IPS DF 6.9 (cell line): ENCODE measurements at regions not wholly inside any gene's neighbourhood (a gene's known extent, or its start where the extent isn't known, plus 50 kb on each side); places are given as distances from the start of the nearest gene placed in this dataset.
"Not testable (repeated sequence)": the region's sequence is repeated elsewhere in the genome, so short reads cannot be mapped to it uniquely, and the experiment has no call there.

ENCODE experiments used
- DNase-seq: peaks from one replicate; pipeline ENCODE4 v3.0.0-alpha.2; 2013; ENCODE audit warnings: low read depth, low spot score
- H3K27ac ChIP-seq: one replicate; pipeline ENCODE4 v1.5.1; 2013; ENCODE audit warnings: low read length, control low read depth
- H3K27me3 ChIP-seq: 2 replicates; pipeline ENCODE4 v1.6.1; 2013; ENCODE audit warnings: mild to moderate bottlenecking, low read length; ENCODE audit not compliant: control insufficient read depth, insufficient read depth
- H3K36me3 ChIP-seq: 2 replicates; pipeline ENCODE4 v1.6.1; 2013; ENCODE audit warnings: low read length; ENCODE audit not compliant: control insufficient read depth, insufficient read depth
- H3K4me1 ChIP-seq: 2 replicates; pipeline ENCODE4 v1.6.1; 2013; ENCODE audit warnings: low read length; ENCODE audit not compliant: control insufficient read depth, insufficient read depth
- H3K4me3 ChIP-seq: 2 replicates; pipeline ENCODE4 v1.5.1; 2013; ENCODE audit warnings: mild to moderate bottlenecking, low read length
- H3K9me3 ChIP-seq: 2 replicates; pipeline ENCODE4 v1.6.1; 2013; ENCODE audit warnings: low read length, inconsistent platforms; ENCODE audit not compliant: control insufficient read depth, insufficient read depth
- WGBS: extraction: QIAGEN DNeasy Blood & Tissue Kit; methylation state at CpG from one replicate; pipeline ENCODE4 v1.1.7; 2013; ENCODE audit warnings: mixed read lengths, missing lambda C conversion rate; ENCODE audit not compliant: insufficient read length, insufficient coverage; 5-methylcytosine and 5-hydroxymethylcytosine counted together

GRCh38 chr11:90447618-90448017 is 224.8 kb upstream of the CHORDC1 start:
- no peaks in the 10 kb centered on the region for H3K4me1 ChIP-seq
- no peak overlapping the region for H3K27ac ChIP-seq
- H3K27me3 ChIP-seq: no peaks in the 10 kb centered on the region
- WGBS: no CpG with 5 or more reads among the region's 5 CpGs
- no peaks in the 10 kb centered on the region for H3K36me3 ChIP-seq
- no peak overlapping the region for H3K4me3 ChIP-seq
- no peaks in the 10 kb centered on the region for H3K9me3 ChIP-seq
- DNase-seq: no peak

DNA sequence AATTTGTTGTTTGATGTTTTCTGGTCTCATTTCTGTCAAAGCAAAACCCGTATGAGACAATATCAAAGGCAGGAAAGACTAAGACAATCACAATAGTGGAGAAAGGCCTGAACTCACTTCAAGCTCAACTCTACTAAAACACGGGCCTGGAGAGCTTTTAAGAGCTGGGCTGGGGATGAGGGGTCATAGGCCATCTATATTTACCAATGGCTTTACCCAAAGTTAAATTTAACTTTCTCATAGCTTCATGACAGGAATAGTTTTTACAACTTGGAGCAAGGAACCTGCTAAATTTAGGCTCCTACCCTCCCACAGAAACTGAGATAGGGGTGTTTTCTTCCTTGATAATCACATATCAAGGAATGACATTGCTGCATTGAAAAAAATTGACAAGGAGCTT is 223.4 kb upstream of the CHORDC1 start:
- Histone ChIP-seq H3K9me3 (no peaks in the 10 kb centered on the region), H3K36me3 (no peaks in the 10 kb centered on the region), H3K27me3 (no peaks in the 10 kb centered on the region), H3K4me3 (no peak overlapping the region), H3K4me1 (no peaks in the 10 kb centered on the region), H3K27ac (no peak overlapping the region)
- no peak for DNase-seq
- WGBS: no CpG with 5 or more reads among the region's 2 CpGs

DNA sequence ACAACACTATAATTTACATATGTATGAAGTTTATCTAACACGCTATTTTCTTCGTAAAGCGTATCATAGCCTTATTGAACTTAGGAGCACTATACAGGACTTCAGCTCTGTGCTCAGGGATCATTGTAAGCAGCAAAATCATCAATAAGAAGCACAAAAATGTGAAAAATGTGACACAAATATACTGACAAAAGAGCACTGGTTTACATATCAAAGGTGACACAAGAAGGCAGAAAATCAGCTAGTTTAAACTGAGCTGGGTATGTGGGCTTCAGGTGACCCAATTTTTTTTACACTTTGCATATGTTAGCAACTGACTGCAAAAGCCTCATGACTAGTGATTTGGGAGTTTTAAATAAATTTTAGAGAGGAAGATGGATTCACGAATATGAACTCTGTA is 215.2 kb upstream of the CHORDC1 start:
- H3K9me3 ChIP-seq: no peaks in the 10 kb centered on the region
- H3K4me3 ChIP-seq: no peak overlapping the region
- H3K4me1 ChIP-seq: peaks cover 2% of the 10 kb centered on the region; the same call in 1 of the 2 replicates
- H3K36me3 ChIP-seq: no peaks in the 10 kb centered on the region
- no CpG with 5 or more reads among the region's 4 CpGs for WGBS
- no peak for DNase-seq
- no peak overlapping the region for H3K27ac ChIP-seq
- H3K27me3 ChIP-seq: no peaks in the 10 kb centered on the region

DNA sequence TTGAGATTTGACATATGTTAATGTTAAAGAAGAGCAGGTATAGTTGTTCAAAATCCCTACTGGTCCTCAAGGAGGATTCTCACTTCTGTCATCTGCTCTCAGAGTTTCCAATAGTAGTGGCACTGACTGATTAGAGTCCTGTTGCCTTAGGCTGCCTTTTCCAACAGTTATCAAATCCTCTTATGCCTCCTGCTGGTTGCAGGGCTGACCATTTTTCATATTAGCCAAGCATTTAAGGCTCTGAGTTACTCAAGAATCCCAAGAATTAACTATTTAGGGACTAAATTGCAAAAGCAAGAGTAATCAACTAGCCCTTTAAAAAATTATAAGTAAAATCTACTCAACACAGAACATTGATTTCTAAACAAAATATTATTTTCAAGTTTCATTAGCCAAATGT is 212.0 kb upstream of the CHORDC1 start:
- peaks cover 2% of the 10 kb centered on the region; the same call in 1 of the 2 replicates for H3K4me1 ChIP-seq
- DNase-seq: no peak
- H3K27ac ChIP-seq: no peak overlapping the region

DNA sequence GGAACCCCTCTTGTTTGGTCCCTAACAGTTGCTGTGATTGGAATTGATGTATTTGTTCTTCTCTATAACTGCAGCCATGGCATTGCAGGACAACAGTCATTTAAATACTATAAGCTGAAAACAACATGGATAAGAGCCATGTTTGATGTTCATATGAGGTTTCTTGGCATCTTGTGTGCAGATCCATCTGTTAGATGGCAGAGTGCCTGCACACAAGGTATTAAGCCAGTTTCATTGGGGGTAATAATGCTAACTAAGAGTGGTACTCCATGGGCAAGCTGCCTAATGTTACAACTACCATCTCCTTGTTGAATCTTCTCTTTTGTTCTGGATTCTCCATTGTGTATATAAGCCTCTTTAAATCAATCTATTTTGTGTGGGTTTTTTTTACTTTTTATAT is 206.0 kb upstream of the CHORDC1 start:
- H3K36me3 ChIP-seq: no peaks in the 10 kb centered on the region
- DNase-seq: no peak
- H3K4me3 ChIP-seq: no peak overlapping the region
- no peaks in the 10 kb centered on the region for H3K27me3 ChIP-seq
- no peaks in the 10 kb centered on the region for H3K4me1 ChIP-seq
- no peak overlapping the region for H3K27ac ChIP-seq
- no peaks in the 10 kb centered on the region for H3K9me3 ChIP-seq

More for the DNA sequence above, 212.0 kb upstream of the CHORDC1 start:
- H3K4me3 ChIP-seq: no peak overlapping the region
- H3K27me3 ChIP-seq: no peaks in the 10 kb centered on the region
- no peaks in the 10 kb centered on the region for H3K9me3 ChIP-seq
- H3K36me3 ChIP-seq: no peaks in the 10 kb centered on the region

DNA sequence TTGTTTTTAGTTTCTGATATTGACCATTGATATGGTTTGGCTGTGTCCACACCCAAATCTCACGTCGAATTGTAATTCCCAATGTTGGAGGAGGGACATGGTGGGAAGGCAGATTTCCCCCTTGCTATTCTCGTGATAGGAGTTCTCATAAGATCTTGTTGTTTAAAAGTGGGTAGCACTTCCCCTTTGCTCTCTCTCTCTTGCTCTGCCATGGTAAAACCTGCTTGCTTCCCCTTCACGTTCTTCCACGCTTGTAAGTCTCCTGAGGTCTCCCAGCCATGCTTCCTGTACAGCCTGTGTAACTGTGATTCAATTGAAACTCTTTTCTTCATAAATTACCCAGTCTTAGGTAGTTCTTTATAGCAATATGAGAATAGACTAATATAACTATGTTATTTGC is 203.6 kb upstream of the CHORDC1 start:
- H3K4me3 ChIP-seq: no peak overlapping the region
- no peaks in the 10 kb centered on the region for H3K36me3 ChIP-seq
- no peaks in the 10 kb centered on the region for H3K9me3 ChIP-seq
- no peak for DNase-seq
- H3K27ac ChIP-seq: no peak overlapping the region
- no peaks in the 10 kb centered on the region for H3K27me3 ChIP-seq
- WGBS: no CpG with 5 or more reads among the region's 5 CpGs
- H3K4me1 ChIP-seq: no peaks in the 10 kb centered on the region

DNA sequence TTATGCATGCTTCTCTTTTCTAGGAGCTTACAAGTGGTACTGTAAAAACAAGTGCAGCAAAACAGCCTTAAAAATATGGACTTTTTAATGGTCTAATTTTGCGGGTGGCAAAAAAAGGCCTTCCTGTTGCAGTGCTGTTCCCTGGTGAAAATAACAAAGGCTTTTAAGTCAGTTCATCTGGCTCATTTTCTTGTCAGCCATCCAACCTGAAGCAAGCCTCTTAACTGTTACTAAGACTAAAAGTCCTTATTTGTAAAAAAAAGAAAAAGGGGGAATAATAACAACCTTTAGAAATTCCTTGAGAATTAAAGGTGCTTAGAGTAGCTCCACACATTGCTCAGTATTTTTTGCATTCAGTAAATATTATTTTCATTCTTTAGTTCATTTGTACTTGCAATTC is 200.5 kb upstream of the CHORDC1 start:
- Histone ChIP-seq H3K27me3 (no peaks in the 10 kb centered on the region), H3K4me1 (no peaks in the 10 kb centered on the region), H3K4me3 (no peak overlapping the region), H3K36me3 (no peaks in the 10 kb centered on the region), H3K9me3 (no peaks in the 10 kb centered on the region), H3K27ac (no peak overlapping the region)
- DNase-seq: no peak
- no CpG with 5 or more reads among the region's 1 CpG for WGBS

DNA sequence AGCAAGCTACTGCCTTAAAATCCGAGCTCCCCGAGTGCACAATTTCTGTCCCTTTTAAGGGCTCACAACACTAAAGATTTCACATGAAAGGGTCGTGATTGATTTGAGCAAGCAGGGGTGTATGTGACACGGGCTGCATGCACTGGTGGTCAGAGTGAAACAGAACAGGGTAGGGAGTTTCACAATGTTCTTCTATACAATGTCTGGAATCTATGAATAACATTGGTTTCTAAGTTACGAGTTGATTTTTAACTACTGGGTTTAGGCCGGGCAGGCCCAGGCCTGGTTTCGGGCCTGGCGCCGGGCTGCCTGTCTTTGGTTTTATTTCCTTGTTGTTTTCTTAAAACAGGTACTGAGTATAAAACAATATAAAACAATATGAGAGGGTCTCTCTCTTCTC is 199.9 kb upstream of the CHORDC1 start:
- WGBS: no CpG with 5 or more reads among the region's 9 CpGs
- H3K4me1 ChIP-seq: not testable (repeated sequence)

GRCh38 chr11:90414221-90414620 is 191.4 kb upstream of the CHORDC1 start:
- DNase-seq: no peak
- no peak overlapping the region for H3K4me3 ChIP-seq
- H3K36me3 ChIP-seq: no peaks in the 10 kb centered on the region
- no peaks in the 10 kb centered on the region for H3K27me3 ChIP-seq
- no peaks in the 10 kb centered on the region for H3K4me1 ChIP-seq
- WGBS: no CpG with 5 or more reads among the region's 2 CpGs
- H3K9me3 ChIP-seq: no peaks in the 10 kb centered on the region
- no peak overlapping the region for H3K27ac ChIP-seq

More for the DNA sequence above, 199.9 kb upstream of the CHORDC1 start:
- not testable (repeated sequence) for H3K4me3 ChIP-seq, DNase-seq, H3K9me3 ChIP-seq, H3K27me3 ChIP-seq, H3K36me3 ChIP-seq, H3K27ac ChIP-seq

DNA sequence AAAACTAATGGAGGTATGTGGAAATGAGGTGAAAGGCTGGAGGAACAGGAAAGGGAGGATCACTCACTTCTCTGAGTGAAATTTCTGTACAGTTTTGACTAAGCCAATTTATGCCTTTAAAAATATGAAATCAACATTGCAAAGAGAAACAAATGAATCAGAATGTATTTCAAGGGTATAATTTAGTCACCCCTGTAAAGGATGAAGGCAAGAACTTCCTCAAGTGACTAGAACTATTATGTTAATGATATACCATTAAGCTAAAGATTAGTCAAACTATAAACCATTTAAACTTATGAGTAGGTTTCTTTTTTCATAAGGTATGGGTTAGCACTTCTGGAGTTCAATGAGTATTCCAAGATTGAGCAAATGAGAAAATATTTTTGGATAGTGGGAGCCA is 184.5 kb upstream of the CHORDC1 start:
- Histone ChIP-seq H3K27me3 (no peaks in the 10 kb centered on the region), H3K36me3 (no peaks in the 10 kb centered on the region), H3K9me3 (no peaks in the 10 kb centered on the region), H3K27ac (no peak overlapping the region), H3K4me3 (no peak overlapping the region), H3K4me1 (no peaks in the 10 kb centered on the region)
- no peak for DNase-seq

DNA sequence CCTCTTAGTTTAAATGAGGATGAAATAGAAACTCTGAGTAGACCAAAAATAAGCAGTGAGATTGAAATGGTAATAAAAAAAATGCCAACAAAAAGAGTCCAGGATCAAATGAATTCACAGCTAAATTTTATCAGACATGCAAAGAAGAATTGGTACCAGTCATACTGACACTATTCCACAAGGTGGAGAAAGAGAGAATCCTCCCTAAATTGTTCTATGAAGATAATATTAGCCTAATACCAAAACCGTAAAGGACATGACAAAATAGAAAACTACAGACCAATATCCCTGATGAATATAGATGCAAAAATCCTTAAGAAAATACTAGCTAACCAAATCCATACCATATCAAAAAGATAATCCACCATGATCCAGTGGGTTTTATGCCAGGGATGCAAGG is 169.8 kb upstream of the CHORDC1 start:
- Histone ChIP-seq H3K4me1 (no peaks in the 10 kb centered on the region; the same call in 1 of the 2 replicates), H3K27me3 (no peaks in the 10 kb centered on the region), H3K4me3 (no peak overlapping the region), H3K27ac (no peak overlapping the region), H3K9me3 (no peaks in the 10 kb centered on the region), H3K36me3 (no peaks in the 10 kb centered on the region)
- DNase-seq: no peak
- no CpG with 5 or more reads among the region's 1 CpG for WGBS
